K562 (cell line): ENCODE measurements at regions not wholly inside any gene's neighbourhood (a gene's known extent, or its start where the extent isn't known, plus 50 kb on each side); places are given as distances from the start of the nearest gene placed in this dataset.

Experiments
- ATAC-seq: fragments of 200-7000 bp; cut with Tn5 transposase; 3 replicates; pipeline ENCODE4 v1.9.1; 2020; ENCODE audit warnings: moderate library complexity
- BruUV-seq: library from RNA; stranded (reverse); fragments of 400-500 nt; replicated peaks from 2 replicates; lab custom pipeline; 2021; lab: Mats Ljungman, UMichigan
- CTCF ChIA-PET: fragments of 300-600 bp; formaldehyde crosslinking; extraction: SDS; loops from one replicate; lab custom pipeline; 2021; ENCODE audit warnings: low intra/inter-chr PET ratio; lab: Yijun Ruan, JAX
- POLR2A ChIA-PET: fragments of 300-600, 350-650 bp; sonication (Branson Sonifier 250); formaldehyde crosslinking; extraction: SDS; loops from one replicate; lab custom pipeline; 2021; ENCODE audit warnings: antibody characterized with exemption, inconsistent platforms; lab: Yijun Ruan, JAX
- DNase-seq, 4 experiments: peaks; one replicate each; pipeline versions ENCODE4 v3.0.0 to v3.0.0-alpha.2; 2011 to 2018; ENCODE audit warnings: low spot score in 3 of 4, mixed read lengths in 3 of 4; ENCODE audit errors: extremely low read depth in 1 of 4
- FAIRE-seq: peaks from 2 replicates; lab custom pipeline; 2011; peaks lifted over from hg19 to GRCh38; lab: Jason Lieb, UNC
- H2AFZ ChIP-seq: 2 replicates; pipeline ENCODE4 v1.6.0; 2011; ENCODE audit warnings: low read depth, low read length, control low read depth, inconsistent platforms
- H3K27ac ChIP-seq: fragments of 200-600 bp; 3 replicates; pipeline ENCODE4 v1.8.0; 2011; ENCODE audit warnings: low read depth, mild to moderate bottlenecking, control low read depth, inconsistent platforms, low read length, moderate library complexity, mixed read lengths; ENCODE audit errors: extremely low read depth
- H3K27me3 ChIP-seq, 2 experiments: fragments of 300-600 bp in 1 of 2; 2 replicates in 1 of 2; 3 replicates in 1 of 2; pipeline versions ENCODE4 v1.6.0 to v1.8.0; 2011; ENCODE audit warnings: inconsistent platforms in 2 of 2, low read length in 2 of 2, mild to moderate bottlenecking in 1 of 2, mixed read lengths in 1 of 2, moderate library complexity in 1 of 2; ENCODE audit not compliant: control insufficient read depth in 2 of 2, insufficient read depth in 2 of 2
- H3K36me3 ChIP-seq: fragments of 300-600 bp; 3 replicates; pipeline ENCODE4 v1.8.0; 2011; ENCODE audit warnings: mild to moderate bottlenecking, low read length, inconsistent platforms; ENCODE audit not compliant: control insufficient read depth, insufficient read depth
- H3K4me1 ChIP-seq, 2 experiments: fragments of 200-600 bp in 1 of 2; replicated peaks in 1 of 2; 2 replicates in 1 of 2; 3 replicates in 1 of 2; pipeline versions ENCODE4 v1.5.1 to v1.8.0; 2011; ENCODE audit warnings: inconsistent platforms in 2 of 2, low read length in 2 of 2, mild to moderate bottlenecking in 1 of 2, mixed read lengths in 1 of 2, moderate library complexity in 1 of 2; ENCODE audit not compliant: control insufficient read depth in 2 of 2, insufficient read depth in 2 of 2
- H3K4me2 ChIP-seq: 2 replicates; pipeline ENCODE4 v1.6.1; 2011; ENCODE audit warnings: low read length, control low read depth, inconsistent platforms, mixed read lengths; ENCODE audit not compliant: insufficient read depth
- H3K4me3 ChIP-seq: fragments of 200-600 bp; sonication (generic), shearing (Covaris generic); 2 replicates; pipeline ENCODE4 v1.5.1; 2016; ENCODE audit warnings: control low read depth, inconsistent platforms
- H3K79me2 ChIP-seq: fragments of 200-600 bp; 3 replicates; pipeline ENCODE4 v1.8.0; 2011; ENCODE audit warnings: low read length, inconsistent platforms; ENCODE audit not compliant: control insufficient read depth, insufficient read depth
- H3K9ac ChIP-seq, 2 experiments: 2 replicates each; pipeline versions ENCODE4 v1.6.0 to v1.6.1; 2011; ENCODE audit warnings: low read depth in 2 of 2, low read length in 2 of 2, control low read depth in 1 of 2, inconsistent platforms in 1 of 2, mild to moderate bottlenecking in 1 of 2, mixed read lengths in 1 of 2; ENCODE audit not compliant: insufficient read depth in 1 of 2
- H3K9me1 ChIP-seq: one replicate; pipeline ENCODE4 v1.6.0; 2011; ENCODE audit warnings: inconsistent platforms, mild to moderate bottlenecking, low read length, moderate library complexity; ENCODE audit not compliant: control insufficient read depth, insufficient read depth
- H3K9me3 ChIP-seq: replicated peaks from 2 replicates; pipeline ENCODE4 v1.5.1; 2011; ENCODE audit warnings: low read depth, low read length, inconsistent platforms; ENCODE audit not compliant: control insufficient read depth, insufficient read depth
- H4K20me1 ChIP-seq: replicated peaks from 2 replicates; pipeline ENCODE4 v1.6.1; 2011; ENCODE audit warnings: low read length, inconsistent platforms, mixed read lengths; ENCODE audit not compliant: control insufficient read depth, insufficient read depth
- ASH1L ChIP-seq: fragments of 450-650 bp; IDR thresholded peaks from 2 replicates; pipeline ENCODE4 v1.6.1; 2018; ENCODE audit warnings: borderline replicate concordance, mild to moderate bottlenecking, low read depth; ENCODE audit not compliant: partially characterized antibody
- DMBX1 ChIP-seq: fragments of 250-450 bp; sonication (Bioruptor Pico); IDR thresholded peaks from 2 replicates; pipeline ENCODE4 v1.8.0; 2022; ENCODE audit warnings: inconsistent platforms, mild to moderate bottlenecking, moderate library complexity, borderline replicate concordance
- MCM3 ChIP-seq: fragments of 450-650 bp; IDR thresholded peaks from 2 replicates; pipeline ENCODE4 v1.6.1; 2016
- RBM17 ChIP-seq: fragments of 200-400 bp; formaldehyde crosslinking; IDR thresholded peaks from 2 replicates; pipeline ENCODE4 v1.6.1; 2017; ENCODE audit warnings: low read depth, mild to moderate bottlenecking, low read length, borderline replicate concordance
- ZNF445 ChIP-seq: fragments of 250-450 bp; sonication (Bioruptor Pico); IDR thresholded peaks from 2 replicates; pipeline ENCODE4 v1.4.0; 2020; ENCODE audit warnings: low read depth, mild to moderate bottlenecking, moderate library complexity
- WGBS: fragments of 100-300 bp; shearing (Covaris generic); methylation state at CpG from one replicate; pipeline ENCODE4 v1.1.6; 2016; ENCODE audit warnings: low coverage, mixed read lengths; ENCODE audit not compliant: insufficient coverage; ENCODE audit errors: missing lambda C conversion rate; 5-methylcytosine and 5-hydroxymethylcytosine counted together
- in situ Hi-C: fragments of 300-500 bp; cut with MboI; formaldehyde crosslinking; loops from 4 replicates; pipeline ENCODE4 v1.15.0; 2018; ENCODE audit warnings: inconsistent platforms, mixed read lengths
- intact Hi-C: fragments of 100-400 bp; cut with micrococcal nuclease; formaldehyde crosslinking; loops from 2 replicates; pipeline ENCODE4 v1.14.2; 2022
- TF ChIP-seq, protein P1 (sequence below), 2 experiments: fragments of 450-650 bp; IDR thresholded peaks; 2 replicates each; pipeline ENCODE4 v1.6.1; 2018; ENCODE audit warnings: mild to moderate bottlenecking in 2 of 2, low read depth in 1 of 2; ENCODE audit not compliant: partially characterized antibody in 2 of 2
- TF ChIP-seq, protein P2 (sequence below): fragments of 450-650 bp; IDR thresholded peaks from 2 replicates; pipeline ENCODE4 v1.6.1; 2016; ENCODE audit warnings: mild to moderate bottlenecking, moderate library complexity

DNA sequence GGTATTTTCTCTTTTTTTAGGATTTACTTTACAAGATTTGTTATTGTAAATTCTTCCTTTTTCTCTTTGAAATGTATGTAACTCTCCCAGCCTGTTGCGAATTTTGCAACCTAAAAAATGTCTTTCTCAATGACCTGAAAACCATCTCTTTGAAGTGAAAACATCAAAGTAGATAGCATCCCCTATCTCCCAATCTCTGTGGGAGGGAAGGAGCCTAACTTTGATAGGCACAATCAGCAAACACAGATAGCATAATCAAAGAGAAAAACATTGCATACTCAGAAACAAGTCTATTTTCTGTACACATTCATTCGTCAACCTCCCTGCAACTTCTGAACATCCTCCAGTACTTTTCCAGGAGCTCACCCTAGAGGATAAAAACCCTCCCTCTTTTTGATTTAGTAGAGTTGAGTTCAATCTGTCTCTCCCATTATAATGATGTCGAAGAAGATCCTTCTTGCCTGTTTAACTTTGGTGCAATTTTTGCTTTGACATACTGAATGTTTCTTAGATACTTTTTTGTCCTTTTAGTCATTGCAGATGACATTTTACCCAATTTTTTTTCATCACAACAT lies 849.2 kb upstream of the LRFN5 start:
- Histone ChIP-seq H3K36me3 (no peaks in the 10 kb centered on the region), H3K27ac (no peak overlapping the region), H3K79me2 (no peaks in the 10 kb centered on the region), H3K4me3 (no peak overlapping the region), H3K4me1 (no peaks in the 10 kb centered on the region), H3K9me1 (no peaks in the 10 kb centered on the region), H3K4me2 (no peak overlapping the region), H3K9me3 (no peaks in the 10 kb centered on the region), H2AFZ (no peak overlapping the region), H3K9ac (no peak overlapping the region), H3K27me3 (no peaks in the 10 kb centered on the region), H4K20me1 (no peaks in the 10 kb centered on the region)
- no TSS peak for BruUV-seq
- intact Hi-C loops (no loop called here), in situ Hi-C loops (no loop called here)
- 0% methylated on average over 3 of the region's 3 CpGs for WGBS
- ChIA-PET CTCF (no interaction called here), POLR2A (no interaction called here)
- FAIRE-seq (no peak), DNase-seq (no peak), ATAC-seq (no peak)
- TF ChIP-seq DMBX1 (CRISPR knock-in tag) (no peak), ZNF445 (CRISPR knock-in tag) (no peak), ASH1L (no peak), RBM17 (no peak), MCM3 (no peak)
- TF ChIP-seq, protein P1, sequence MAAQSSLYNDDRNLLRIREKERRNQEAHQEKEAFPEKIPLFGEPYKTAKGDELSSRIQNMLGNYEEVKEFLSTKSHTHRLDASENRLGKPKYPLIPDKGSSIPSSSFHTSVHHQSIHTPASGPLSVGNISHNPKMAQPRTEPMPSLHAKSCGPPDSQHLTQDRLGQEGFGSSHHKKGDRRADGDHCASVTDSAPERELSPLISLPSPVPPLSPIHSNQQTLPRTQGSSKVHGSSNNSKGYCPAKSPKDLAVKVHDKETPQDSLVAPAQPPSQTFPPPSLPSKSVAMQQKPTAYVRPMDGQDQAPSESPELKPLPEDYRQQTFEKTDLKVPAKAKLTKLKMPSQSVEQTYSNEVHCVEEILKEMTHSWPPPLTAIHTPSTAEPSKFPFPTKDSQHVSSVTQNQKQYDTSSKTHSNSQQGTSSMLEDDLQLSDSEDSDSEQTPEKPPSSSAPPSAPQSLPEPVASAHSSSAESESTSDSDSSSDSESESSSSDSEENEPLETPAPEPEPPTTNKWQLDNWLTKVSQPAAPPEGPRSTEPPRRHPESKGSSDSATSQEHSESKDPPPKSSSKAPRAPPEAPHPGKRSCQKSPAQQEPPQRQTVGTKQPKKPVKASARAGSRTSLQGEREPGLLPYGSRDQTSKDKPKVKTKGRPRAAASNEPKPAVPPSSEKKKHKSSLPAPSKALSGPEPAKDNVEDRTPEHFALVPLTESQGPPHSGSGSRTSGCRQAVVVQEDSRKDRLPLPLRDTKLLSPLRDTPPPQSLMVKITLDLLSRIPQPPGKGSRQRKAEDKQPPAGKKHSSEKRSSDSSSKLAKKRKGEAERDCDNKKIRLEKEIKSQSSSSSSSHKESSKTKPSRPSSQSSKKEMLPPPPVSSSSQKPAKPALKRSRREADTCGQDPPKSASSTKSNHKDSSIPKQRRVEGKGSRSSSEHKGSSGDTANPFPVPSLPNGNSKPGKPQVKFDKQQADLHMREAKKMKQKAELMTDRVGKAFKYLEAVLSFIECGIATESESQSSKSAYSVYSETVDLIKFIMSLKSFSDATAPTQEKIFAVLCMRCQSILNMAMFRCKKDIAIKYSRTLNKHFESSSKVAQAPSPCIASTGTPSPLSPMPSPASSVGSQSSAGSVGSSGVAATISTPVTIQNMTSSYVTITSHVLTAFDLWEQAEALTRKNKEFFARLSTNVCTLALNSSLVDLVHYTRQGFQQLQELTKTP (IDR thresholded peaks at IDR 0.05; ENCODE audit: low read depth in 1 of 2, partially characterized antibody in 2 of 2) = no peak
- TF ChIP-seq, protein P2, sequence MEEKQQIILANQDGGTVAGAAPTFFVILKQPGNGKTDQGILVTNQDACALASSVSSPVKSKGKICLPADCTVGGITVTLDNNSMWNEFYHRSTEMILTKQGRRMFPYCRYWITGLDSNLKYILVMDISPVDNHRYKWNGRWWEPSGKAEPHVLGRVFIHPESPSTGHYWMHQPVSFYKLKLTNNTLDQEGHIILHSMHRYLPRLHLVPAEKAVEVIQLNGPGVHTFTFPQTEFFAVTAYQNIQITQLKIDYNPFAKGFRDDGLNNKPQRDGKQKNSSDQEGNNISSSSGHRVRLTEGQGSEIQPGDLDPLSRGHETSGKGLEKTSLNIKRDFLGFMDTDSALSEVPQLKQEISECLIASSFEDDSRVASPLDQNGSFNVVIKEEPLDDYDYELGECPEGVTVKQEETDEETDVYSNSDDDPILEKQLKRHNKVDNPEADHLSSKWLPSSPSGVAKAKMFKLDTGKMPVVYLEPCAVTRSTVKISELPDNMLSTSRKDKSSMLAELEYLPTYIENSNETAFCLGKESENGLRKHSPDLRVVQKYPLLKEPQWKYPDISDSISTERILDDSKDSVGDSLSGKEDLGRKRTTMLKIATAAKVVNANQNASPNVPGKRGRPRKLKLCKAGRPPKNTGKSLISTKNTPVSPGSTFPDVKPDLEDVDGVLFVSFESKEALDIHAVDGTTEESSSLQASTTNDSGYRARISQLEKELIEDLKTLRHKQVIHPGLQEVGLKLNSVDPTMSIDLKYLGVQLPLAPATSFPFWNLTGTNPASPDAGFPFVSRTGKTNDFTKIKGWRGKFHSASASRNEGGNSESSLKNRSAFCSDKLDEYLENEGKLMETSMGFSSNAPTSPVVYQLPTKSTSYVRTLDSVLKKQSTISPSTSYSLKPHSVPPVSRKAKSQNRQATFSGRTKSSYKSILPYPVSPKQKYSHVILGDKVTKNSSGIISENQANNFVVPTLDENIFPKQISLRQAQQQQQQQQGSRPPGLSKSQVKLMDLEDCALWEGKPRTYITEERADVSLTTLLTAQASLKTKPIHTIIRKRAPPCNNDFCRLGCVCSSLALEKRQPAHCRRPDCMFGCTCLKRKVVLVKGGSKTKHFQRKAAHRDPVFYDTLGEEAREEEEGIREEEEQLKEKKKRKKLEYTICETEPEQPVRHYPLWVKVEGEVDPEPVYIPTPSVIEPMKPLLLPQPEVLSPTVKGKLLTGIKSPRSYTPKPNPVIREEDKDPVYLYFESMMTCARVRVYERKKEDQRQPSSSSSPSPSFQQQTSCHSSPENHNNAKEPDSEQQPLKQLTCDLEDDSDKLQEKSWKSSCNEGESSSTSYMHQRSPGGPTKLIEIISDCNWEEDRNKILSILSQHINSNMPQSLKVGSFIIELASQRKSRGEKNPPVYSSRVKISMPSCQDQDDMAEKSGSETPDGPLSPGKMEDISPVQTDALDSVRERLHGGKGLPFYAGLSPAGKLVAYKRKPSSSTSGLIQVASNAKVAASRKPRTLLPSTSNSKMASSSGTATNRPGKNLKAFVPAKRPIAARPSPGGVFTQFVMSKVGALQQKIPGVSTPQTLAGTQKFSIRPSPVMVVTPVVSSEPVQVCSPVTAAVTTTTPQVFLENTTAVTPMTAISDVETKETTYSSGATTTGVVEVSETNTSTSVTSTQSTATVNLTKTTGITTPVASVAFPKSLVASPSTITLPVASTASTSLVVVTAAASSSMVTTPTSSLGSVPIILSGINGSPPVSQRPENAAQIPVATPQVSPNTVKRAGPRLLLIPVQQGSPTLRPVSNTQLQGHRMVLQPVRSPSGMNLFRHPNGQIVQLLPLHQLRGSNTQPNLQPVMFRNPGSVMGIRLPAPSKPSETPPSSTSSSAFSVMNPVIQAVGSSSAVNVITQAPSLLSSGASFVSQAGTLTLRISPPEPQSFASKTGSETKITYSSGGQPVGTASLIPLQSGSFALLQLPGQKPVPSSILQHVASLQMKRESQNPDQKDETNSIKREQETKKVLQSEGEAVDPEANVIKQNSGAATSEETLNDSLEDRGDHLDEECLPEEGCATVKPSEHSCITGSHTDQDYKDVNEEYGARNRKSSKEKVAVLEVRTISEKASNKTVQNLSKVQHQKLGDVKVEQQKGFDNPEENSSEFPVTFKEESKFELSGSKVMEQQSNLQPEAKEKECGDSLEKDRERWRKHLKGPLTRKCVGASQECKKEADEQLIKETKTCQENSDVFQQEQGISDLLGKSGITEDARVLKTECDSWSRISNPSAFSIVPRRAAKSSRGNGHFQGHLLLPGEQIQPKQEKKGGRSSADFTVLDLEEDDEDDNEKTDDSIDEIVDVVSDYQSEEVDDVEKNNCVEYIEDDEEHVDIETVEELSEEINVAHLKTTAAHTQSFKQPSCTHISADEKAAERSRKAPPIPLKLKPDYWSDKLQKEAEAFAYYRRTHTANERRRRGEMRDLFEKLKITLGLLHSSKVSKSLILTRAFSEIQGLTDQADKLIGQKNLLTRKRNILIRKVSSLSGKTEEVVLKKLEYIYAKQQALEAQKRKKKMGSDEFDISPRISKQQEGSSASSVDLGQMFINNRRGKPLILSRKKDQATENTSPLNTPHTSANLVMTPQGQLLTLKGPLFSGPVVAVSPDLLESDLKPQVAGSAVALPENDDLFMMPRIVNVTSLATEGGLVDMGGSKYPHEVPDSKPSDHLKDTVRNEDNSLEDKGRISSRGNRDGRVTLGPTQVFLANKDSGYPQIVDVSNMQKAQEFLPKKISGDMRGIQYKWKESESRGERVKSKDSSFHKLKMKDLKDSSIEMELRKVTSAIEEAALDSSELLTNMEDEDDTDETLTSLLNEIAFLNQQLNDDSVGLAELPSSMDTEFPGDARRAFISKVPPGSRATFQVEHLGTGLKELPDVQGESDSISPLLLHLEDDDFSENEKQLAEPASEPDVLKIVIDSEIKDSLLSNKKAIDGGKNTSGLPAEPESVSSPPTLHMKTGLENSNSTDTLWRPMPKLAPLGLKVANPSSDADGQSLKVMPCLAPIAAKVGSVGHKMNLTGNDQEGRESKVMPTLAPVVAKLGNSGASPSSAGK = no peak
